Panc1 (cell line): ENCODE measurements at regions not wholly inside any gene's neighbourhood (a gene's known extent, or its start where the extent isn't known, plus 50 kb on each side); places are given as distances from the start of the nearest gene placed in this dataset.

ENCODE experiments used
- CTCF ChIP-seq: fragments of 450-650 bp; IDR thresholded peaks from 2 replicates; pipeline ENCODE4 v1.5.1; 2017; ENCODE audit warnings: mild to moderate bottlenecking
- POLR2AphosphoS5 ChIP-seq: IDR thresholded peaks from 2 replicates; pipeline ENCODE4 v1.6.1; 2012; ENCODE audit warnings: mild to moderate bottlenecking, low read depth, low read length, moderate library complexity

GRCh38 chr3:68336042-68336441, 596.3 kb downstream of the TAFA4 start:
- TF ChIP-seq CTCF (no peak), POLR2AphosphoS5 (no peak)
